ENCODE measurements at regions not wholly inside any gene's neighbourhood (a gene's known extent, or its start where the extent isn't known, plus 50 kb on each side); places are given as distances from the start of the nearest gene placed in this dataset.
"Not testable (repeated sequence)": the region's sequence is repeated elsewhere in the genome, so short reads cannot be mapped to it uniquely, and the experiment has no call there.

DNA sequence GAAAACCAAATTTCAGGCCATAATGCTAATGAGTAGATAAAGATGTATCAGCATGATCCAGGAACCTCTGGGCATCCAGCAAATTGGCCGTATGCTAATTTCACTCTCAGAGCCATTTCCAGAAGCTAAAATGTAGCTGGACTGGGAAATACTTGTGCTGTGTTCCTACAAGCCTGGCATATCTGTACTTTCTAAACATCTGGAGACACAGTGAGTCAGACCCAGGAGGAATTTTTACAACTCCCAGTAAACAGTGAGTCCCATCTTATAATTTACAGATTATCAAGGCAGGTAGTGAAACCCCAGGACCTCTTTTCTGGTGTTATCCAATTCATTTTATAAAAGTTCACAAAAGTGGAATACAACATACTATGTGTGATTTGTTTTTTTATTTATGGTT lies 683.0 kb upstream of the ADGRB3 start:
- H3K9me3 ChIP-seq (ENCODE audit: insufficient read depth, low read length), result peaks cover 13% of the 10 kb centered on the region; the same call in 1 of the 2 replicates
- no peak overlapping the region for H3K27ac ChIP-seq (ENCODE audit: low read length)
- H3K4me2 ChIP-seq (ENCODE audit: low read length), result no peak overlapping the region
- TF ChIP-seq, protein P1, sequence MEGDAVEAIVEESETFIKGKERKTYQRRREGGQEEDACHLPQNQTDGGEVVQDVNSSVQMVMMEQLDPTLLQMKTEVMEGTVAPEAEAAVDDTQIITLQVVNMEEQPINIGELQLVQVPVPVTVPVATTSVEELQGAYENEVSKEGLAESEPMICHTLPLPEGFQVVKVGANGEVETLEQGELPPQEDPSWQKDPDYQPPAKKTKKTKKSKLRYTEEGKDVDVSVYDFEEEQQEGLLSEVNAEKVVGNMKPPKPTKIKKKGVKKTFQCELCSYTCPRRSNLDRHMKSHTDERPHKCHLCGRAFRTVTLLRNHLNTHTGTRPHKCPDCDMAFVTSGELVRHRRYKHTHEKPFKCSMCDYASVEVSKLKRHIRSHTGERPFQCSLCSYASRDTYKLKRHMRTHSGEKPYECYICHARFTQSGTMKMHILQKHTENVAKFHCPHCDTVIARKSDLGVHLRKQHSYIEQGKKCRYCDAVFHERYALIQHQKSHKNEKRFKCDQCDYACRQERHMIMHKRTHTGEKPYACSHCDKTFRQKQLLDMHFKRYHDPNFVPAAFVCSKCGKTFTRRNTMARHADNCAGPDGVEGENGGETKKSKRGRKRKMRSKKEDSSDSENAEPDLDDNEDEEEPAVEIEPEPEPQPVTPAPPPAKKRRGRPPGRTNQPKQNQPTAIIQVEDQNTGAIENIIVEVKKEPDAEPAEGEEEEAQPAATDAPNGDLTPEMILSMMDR (IDR thresholded peaks at IDR 0.05; ENCODE audit: low read depth, low read length), result no peak
- no peak for TF ChIP-seq EZH2phosphoT487 (IDR thresholded peaks at IDR 0.05; ENCODE audit: low read depth)
- H3K36me3 ChIP-seq (replicated peaks; ENCODE audit: low read depth, low read length), result peaks cover 4% of the 10 kb centered on the region
- no peak overlapping the region for H3K4me3 ChIP-seq (ENCODE audit: low read length)
- no peaks in the 10 kb centered on the region for H4K20me1 ChIP-seq (ENCODE audit: insufficient read depth, low read length)
- H2AFZ ChIP-seq (ENCODE audit: low read depth, low read length), result no peak overlapping the region
- H3K27me3 ChIP-seq (ENCODE audit: low read depth, low read length), result no peaks in the 10 kb centered on the region
- no peaks in the 10 kb centered on the region for H3K79me2 ChIP-seq (ENCODE audit: low read length)
- no peak overlapping the region for H3K9ac ChIP-seq (ENCODE audit: low read length)
- no peaks in the 10 kb centered on the region for H3K4me1 ChIP-seq (ENCODE audit: low read length)

DNA sequence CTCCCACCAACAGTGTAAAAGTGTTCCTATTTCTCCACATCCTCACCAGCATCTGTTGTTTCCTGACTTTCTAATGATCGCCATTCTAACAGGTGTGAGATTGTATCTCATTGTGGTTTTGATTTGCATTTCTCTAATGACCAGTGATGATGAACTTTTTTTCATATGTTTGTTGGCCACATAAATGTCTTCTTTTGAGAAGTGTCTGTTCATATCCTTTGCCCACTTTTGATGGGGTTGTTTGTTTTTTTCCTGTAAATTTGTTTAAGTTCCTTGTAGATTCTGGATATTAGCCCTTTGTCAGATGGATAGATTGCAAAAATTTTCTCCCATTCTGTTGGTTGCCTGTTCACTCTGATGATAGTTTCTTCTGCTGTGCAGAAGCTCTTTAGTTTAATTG lies 687.3 kb upstream of the ADGRB3 start:
- not testable (repeated sequence) for H2AFZ ChIP-seq (ENCODE audit: low read depth, low read length); H3K9ac ChIP-seq (ENCODE audit: low read length); H4K20me1 ChIP-seq (ENCODE audit: insufficient read depth, low read length); H3K9me3 ChIP-seq (ENCODE audit: insufficient read depth, low read length); H3K4me1 ChIP-seq (ENCODE audit: low read length); H3K27me3 ChIP-seq (ENCODE audit: low read depth, low read length); H3K4me3 ChIP-seq (ENCODE audit: low read length); H3K27ac ChIP-seq (ENCODE audit: low read length); H3K36me3 ChIP-seq (replicated peaks; ENCODE audit: low read depth, low read length); H3K4me2 ChIP-seq (ENCODE audit: low read length); H3K79me2 ChIP-seq (ENCODE audit: low read length)

DNA sequence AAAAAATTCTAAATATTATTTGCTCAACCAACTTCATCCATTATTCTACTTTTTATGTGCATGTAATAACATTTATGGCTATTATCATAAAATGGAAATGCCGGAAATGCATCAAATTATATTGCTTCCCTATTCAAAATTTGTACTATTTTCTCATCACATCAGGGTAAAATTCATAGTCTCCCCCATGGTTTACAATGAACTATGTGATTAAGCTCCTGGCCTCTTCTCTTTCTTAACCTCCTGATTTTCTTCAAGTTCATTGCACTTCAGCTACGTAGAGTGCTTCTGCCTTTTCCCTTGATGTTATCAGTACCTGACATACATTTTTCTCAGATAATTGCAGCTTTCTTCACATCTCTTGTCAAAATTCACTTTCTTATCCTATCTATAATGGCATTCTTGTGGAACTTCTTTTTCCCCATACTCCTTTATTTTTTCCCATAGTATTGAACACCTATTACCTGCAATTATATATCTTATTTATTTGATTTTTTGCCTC lies 699.1 kb upstream of the ADGRB3 start:
- no peaks in the 10 kb centered on the region for H3K79me2 ChIP-seq (ENCODE audit: low read length)
- H3K27me3 ChIP-seq (ENCODE audit: low read depth, low read length), result no peaks in the 10 kb centered on the region
- no peak overlapping the region for H3K27ac ChIP-seq (ENCODE audit: low read length)
- TF ChIP-seq, protein P1 (IDR thresholded peaks at IDR 0.05; ENCODE audit: low read depth, low read length), result no peak
- TF ChIP-seq EZH2phosphoT487 (IDR thresholded peaks at IDR 0.05; ENCODE audit: low read depth), result no peak
- H4K20me1 ChIP-seq (ENCODE audit: insufficient read depth, low read length), result no peaks in the 10 kb centered on the region
- H3K9ac ChIP-seq (ENCODE audit: low read length), result no peak overlapping the region
- no peaks in the 10 kb centered on the region for H3K9me3 ChIP-seq (ENCODE audit: insufficient read depth, low read length)
- H2AFZ ChIP-seq (ENCODE audit: low read depth, low read length), result no peak overlapping the region
- H3K4me1 ChIP-seq (ENCODE audit: low read length), result peaks cover 5% of the 10 kb centered on the region; the same call in 1 of the 2 replicates
- no peak overlapping the region for H3K4me2 ChIP-seq (ENCODE audit: low read length)
- H3K4me3 ChIP-seq (ENCODE audit: low read length), result no peak overlapping the region
- H3K36me3 ChIP-seq (replicated peaks; ENCODE audit: low read depth, low read length), result no peaks in the 10 kb centered on the region

DNA sequence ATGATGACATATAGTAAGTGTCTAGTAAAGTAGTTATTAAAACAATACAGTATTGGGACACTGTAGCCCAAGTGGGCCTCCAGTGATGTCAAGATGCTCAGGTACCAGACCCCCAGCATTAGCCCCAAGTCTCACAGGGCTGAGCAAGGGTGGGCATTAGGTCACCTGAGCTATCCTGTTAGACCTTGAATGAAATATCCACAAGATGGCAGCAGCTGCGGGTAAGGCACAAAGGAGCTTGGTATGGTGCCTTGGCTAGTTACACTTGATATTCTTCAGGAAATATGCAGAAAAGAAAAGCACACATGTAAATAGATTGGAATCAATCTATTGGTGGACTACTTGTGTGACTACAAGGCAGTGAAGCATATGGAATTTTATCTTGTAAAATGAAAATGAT lies 701.8 kb upstream of the ADGRB3 start:
- TF ChIP-seq, protein P1 (IDR thresholded peaks at IDR 0.05; ENCODE audit: low read depth, low read length), result peak; percentile 74
- TF ChIP-seq EZH2phosphoT487 (IDR thresholded peaks at IDR 0.05; ENCODE audit: low read depth), result no peak
- H3K79me2 ChIP-seq (ENCODE audit: low read length), result no peaks in the 10 kb centered on the region

DNA sequence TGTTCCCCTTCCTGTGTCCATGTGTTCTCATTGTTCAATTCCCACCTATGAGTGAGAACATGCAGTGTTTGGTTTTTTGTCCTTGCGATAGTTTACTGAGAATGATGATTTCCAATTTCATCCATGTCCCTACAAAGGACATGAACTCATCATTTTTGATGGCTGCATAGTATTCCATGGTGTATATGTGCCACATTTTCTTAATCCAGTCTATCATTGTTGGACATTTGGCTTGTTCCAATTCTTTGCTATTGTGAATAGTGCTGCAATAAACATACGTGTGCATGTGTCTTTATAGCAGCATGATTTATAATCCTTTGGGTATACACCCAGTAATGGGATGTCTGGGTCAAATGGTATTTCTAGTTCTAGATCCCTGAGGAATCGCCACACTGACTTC lies 712.5 kb upstream of the ADGRB3 start:
- not testable (repeated sequence) for H3K27ac ChIP-seq (ENCODE audit: low read length); H3K4me2 ChIP-seq (ENCODE audit: low read length); H4K20me1 ChIP-seq (ENCODE audit: insufficient read depth, low read length); H3K27me3 ChIP-seq (ENCODE audit: low read depth, low read length); H3K36me3 ChIP-seq (replicated peaks; ENCODE audit: low read depth, low read length); H3K9me3 ChIP-seq (ENCODE audit: insufficient read depth, low read length); H3K4me1 ChIP-seq (ENCODE audit: low read length); H3K79me2 ChIP-seq (ENCODE audit: low read length); H3K9ac ChIP-seq (ENCODE audit: low read length); H3K4me3 ChIP-seq (ENCODE audit: low read length); H2AFZ ChIP-seq (ENCODE audit: low read depth, low read length)

More for the DNA sequence above, 701.8 kb upstream of the ADGRB3 start:
- Histone ChIP-seq H2AFZ (ENCODE audit: low read depth, low read length) (no peak overlapping the region), H3K9ac (ENCODE audit: low read length) (no peak overlapping the region), H3K27ac (ENCODE audit: low read length) (no peak overlapping the region), H3K4me3 (ENCODE audit: low read length) (no peak overlapping the region), H3K4me1 (ENCODE audit: low read length) (peaks cover 5% of the 10 kb centered on the region; the same call in 1 of the 2 replicates), H3K9me3 (ENCODE audit: insufficient read depth, low read length) (no peaks in the 10 kb centered on the region), H3K4me2 (ENCODE audit: low read length) (no peak overlapping the region), H3K27me3 (ENCODE audit: low read depth, low read length) (no peaks in the 10 kb centered on the region), H4K20me1 (ENCODE audit: insufficient read depth, low read length) (no peaks in the 10 kb centered on the region), H3K36me3 (replicated peaks; ENCODE audit: low read depth, low read length) (no peaks in the 10 kb centered on the region)

DNA sequence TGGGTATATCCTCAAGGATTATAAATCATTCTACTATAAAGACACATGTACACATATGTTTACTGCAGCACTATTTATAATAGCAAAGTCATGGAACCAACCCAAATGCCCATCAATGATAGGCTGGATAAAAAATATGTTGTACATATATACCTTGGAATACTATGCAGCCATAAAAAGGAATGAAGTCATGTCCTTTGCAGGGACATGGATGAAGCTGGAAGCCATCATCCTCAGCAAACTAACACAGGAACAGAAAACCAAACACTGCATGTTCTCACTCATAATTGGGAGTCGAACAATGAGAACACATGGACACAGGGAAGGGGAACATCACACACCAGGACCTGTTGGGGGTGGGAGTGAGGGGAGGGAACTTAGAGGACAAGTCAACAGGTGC lies 715.0 kb upstream of the ADGRB3 start:
- not testable (repeated sequence) for H3K9ac ChIP-seq (ENCODE audit: low read length); H4K20me1 ChIP-seq (ENCODE audit: insufficient read depth, low read length); H3K4me1 ChIP-seq (ENCODE audit: low read length); H3K36me3 ChIP-seq (replicated peaks; ENCODE audit: low read depth, low read length); H3K79me2 ChIP-seq (ENCODE audit: low read length); H3K27ac ChIP-seq (ENCODE audit: low read length); H3K4me3 ChIP-seq (ENCODE audit: low read length); H2AFZ ChIP-seq (ENCODE audit: low read depth, low read length); H3K4me2 ChIP-seq (ENCODE audit: low read length); H3K9me3 ChIP-seq (ENCODE audit: insufficient read depth, low read length); H3K27me3 ChIP-seq (ENCODE audit: low read depth, low read length)
